ENCODE measurements at regions not wholly inside any gene's neighbourhood (a gene's known extent, or its start where the extent isn't known, plus 50 kb on each side); places are given as distances from the start of the nearest gene placed in this dataset.

DNA sequence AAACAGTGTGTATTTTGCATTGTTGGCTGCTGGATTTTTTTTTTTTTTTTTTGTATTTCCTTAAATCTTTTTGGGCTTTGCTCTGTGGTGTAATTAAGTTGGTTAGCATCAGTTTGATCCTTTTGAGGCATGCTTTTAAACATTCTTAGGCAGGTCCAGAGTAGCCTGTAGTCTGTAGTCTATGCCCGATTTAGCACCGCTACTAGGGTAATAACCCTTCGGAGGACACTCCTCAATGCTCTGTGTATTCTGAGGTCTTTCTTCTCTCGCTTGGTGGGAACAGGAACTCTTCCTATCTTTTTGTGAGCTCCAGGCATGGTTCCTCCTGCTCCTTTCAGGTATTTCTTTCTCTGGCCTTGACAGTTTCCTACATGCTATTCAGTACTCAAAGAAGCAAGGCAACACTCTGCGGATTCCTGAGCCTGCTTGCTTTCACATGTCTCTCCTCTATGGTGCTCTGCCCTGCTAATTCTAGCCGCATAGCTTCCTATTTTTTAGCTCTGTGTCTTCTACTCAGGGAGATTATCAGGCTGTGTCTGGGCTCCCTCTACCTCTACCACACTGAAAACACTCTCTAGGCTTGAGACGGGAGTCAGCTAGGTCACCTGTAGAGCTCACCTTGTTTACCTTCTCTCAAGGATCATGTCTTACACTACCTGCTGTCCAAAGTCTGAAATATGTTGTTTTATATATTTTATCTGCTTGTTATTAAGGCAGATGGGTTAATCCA is 195.1 kb downstream of the NDFIP2 start:
- Histone ChIP-seq H3K9me3 (no peaks in the 10 kb centered on the region), H3K4me3 (no peak overlapping the region), H3K27me3 (no peaks in the 10 kb centered on the region), H3K4me1 (no peaks in the 10 kb centered on the region), H3K27ac (no peak overlapping the region), H3K36me3 (no peaks in the 10 kb centered on the region)
- intact Hi-C loops (cut with DNase I), result no loop called here
- no peak for DNase-seq
- 66% methylated on average over 7 of the region's 7 CpGs for WGBS (ENCODE audit: insufficient coverage, low coverage, low lambda C conversion rate, missing lambda C conversion rate)
- TF ChIP-seq, protein P1, sequence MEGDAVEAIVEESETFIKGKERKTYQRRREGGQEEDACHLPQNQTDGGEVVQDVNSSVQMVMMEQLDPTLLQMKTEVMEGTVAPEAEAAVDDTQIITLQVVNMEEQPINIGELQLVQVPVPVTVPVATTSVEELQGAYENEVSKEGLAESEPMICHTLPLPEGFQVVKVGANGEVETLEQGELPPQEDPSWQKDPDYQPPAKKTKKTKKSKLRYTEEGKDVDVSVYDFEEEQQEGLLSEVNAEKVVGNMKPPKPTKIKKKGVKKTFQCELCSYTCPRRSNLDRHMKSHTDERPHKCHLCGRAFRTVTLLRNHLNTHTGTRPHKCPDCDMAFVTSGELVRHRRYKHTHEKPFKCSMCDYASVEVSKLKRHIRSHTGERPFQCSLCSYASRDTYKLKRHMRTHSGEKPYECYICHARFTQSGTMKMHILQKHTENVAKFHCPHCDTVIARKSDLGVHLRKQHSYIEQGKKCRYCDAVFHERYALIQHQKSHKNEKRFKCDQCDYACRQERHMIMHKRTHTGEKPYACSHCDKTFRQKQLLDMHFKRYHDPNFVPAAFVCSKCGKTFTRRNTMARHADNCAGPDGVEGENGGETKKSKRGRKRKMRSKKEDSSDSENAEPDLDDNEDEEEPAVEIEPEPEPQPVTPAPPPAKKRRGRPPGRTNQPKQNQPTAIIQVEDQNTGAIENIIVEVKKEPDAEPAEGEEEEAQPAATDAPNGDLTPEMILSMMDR (IDR thresholded peaks at IDR 0.05), result no peak
- TF ChIP-seq POLR2A (IDR thresholded peaks at IDR 0.05), result no peak
- ATAC-seq, result no peak

DNA sequence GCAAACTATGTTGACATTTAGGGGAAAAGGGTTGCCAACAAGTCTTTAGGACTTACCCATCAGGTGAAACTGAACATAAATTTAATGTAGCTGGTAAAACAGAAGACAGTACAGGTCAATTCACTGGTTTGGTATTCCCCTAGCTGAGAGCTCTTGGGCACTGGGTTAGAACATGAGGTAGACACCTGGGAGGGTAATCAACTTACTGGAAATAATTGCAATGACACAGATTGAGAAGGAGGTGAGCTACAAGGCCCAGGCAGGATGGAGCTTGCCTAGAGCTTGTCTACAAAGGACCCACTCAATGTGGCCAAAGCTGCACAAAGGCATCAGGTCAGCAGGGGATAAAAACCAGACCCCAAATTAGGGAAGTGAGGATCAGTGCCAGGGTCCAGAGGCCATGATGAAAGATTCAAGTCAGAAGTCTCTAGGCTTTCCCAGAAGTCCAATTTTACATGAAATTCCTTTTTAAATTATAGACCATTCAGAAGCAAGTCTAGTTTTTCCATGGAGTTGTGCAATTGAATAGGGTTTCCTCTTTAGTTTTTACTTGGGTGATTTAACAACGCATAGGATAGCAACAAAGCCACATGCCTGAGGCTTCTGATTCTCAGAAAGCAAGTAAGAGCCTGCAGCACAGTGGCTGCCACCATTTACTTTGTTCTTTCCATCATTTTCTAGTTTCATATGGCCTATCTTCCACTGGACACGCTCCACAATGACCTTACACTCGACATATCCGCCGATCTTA is 194.0 kb downstream of the NDFIP2 start:
- 98% methylated on average over 5 of the region's 5 CpGs for WGBS (ENCODE audit: insufficient coverage, low coverage, low lambda C conversion rate, missing lambda C conversion rate)
- H3K9me3 ChIP-seq, result no peaks in the 10 kb centered on the region
- no peaks in the 10 kb centered on the region for H3K36me3 ChIP-seq
- H3K4me3 ChIP-seq, result no peak overlapping the region
- ATAC-seq, result no peak
- no peak for TF ChIP-seq POLR2A (IDR thresholded peaks at IDR 0.05)
- TF ChIP-seq, protein P1 (IDR thresholded peaks at IDR 0.05), result no peak
- intact Hi-C loops (cut with DNase I), result no loop called here
- no peak for DNase-seq
- H3K27me3 ChIP-seq, result no peaks in the 10 kb centered on the region
- H3K4me1 ChIP-seq, result no peaks in the 10 kb centered on the region
- no peak overlapping the region for H3K27ac ChIP-seq

DNA sequence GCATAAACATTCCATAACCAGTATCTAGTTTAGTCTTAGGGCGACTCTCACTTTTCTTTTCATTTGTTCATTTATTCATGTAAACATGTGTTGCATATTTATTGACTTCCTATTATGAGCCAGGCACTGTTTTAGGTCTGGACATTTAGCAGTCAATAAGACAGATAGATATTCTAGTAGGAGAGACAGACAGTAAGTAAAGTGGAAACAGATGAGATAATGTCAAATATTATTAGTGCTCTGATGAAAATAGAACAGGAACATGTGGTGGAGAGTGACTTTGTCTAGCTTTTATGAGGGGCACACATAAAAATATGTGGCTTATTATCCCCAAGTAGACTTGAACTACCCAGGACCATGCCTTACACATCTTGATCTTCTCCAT is 193.0 kb downstream of the NDFIP2 start:
- 61% methylated on average over 1 of the region's 1 CpG for WGBS (ENCODE audit: insufficient coverage, low coverage, low lambda C conversion rate, missing lambda C conversion rate)

DNA sequence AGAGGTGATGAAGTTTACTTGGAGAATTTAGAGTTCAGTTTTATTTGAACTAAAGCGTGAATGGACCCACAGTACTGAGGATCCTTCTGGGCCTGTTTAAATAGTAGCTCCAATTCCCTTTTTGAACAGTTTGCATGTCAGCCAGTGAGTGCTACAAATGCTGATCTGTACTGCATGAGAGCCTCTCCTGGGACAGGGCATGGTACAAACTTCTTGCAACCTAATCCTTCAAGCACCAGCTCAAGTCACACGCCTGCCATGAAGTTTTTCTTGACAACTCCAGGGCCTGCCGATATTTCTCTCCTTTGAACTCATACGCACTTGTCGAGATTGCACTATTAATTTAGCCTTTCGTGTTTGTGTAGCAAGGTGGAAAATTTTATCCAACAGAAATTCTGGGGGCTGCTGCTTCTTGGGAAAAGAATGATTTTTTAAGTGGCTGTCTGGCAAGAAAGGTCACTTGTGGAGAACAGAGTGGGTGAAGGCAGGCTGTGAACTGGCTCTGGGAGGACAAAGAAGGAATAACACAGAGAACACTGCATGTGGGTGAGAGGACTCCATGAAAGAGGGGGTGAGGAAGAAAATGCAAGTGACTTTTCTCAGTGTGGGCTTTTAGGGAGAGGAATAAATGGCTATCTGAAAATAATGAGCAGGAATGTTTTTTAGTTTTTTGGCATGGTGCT is 192.5 kb downstream of the NDFIP2 start:
- intact Hi-C loops (cut with DNase I), result no loop called here
- DNase-seq (no peak), ATAC-seq (no peak)
- Histone ChIP-seq H3K4me3 (no peak overlapping the region), H3K27me3 (no peaks in the 10 kb centered on the region), H3K9me3 (no peaks in the 10 kb centered on the region), H3K36me3 (no peaks in the 10 kb centered on the region), H3K4me1 (no peaks in the 10 kb centered on the region), H3K27ac (no peak overlapping the region)
- 81% methylated on average over 6 of the region's 6 CpGs for WGBS (ENCODE audit: insufficient coverage, low coverage, low lambda C conversion rate, missing lambda C conversion rate)
- no peak for TF ChIP-seq POLR2A (IDR thresholded peaks at IDR 0.05)

More for the DNA sequence above, 193.0 kb downstream of the NDFIP2 start:
- no peak for ATAC-seq
- TF ChIP-seq, protein P1 (IDR thresholded peaks at IDR 0.05), result no peak
- TF ChIP-seq POLR2A (IDR thresholded peaks at IDR 0.05), result no peak
- no peak for DNase-seq
- no peak overlapping the region for H3K27ac ChIP-seq
- intact Hi-C loops (cut with DNase I), result no loop called here
- no peaks in the 10 kb centered on the region for H3K36me3 ChIP-seq
- H3K27me3 ChIP-seq, result no peaks in the 10 kb centered on the region
- no peaks in the 10 kb centered on the region for H3K9me3 ChIP-seq
- no peak overlapping the region for H3K4me3 ChIP-seq
- no peaks in the 10 kb centered on the region for H3K4me1 ChIP-seq

DNA sequence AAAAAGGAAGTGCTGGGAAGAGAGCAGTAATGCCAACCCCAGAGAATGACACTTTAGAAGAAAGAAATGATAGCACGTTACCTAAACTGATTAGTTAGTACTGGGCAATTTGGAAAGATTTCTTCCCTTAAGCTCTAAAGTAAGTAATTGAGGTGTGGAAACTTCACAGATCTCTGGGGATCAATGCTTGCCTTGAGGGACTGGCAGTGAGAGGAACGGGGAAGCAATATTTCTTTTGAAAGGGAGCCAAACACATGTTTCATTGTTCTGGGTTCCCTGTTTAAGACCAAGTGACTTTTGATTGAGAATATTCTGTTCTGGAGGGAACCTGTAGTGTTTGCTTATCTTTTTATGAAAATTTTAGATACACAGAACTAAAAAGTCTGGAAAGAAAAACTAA is 190.5 kb downstream of the NDFIP2 start:
- Histone ChIP-seq H3K4me3 (no peak overlapping the region), H3K27ac (no peak overlapping the region), H3K9me3 (no peaks in the 10 kb centered on the region), H3K4me1 (no peaks in the 10 kb centered on the region), H3K36me3 (no peaks in the 10 kb centered on the region), H3K27me3 (no peaks in the 10 kb centered on the region)
- ATAC-seq, result no peak
- no peak for DNase-seq
- WGBS (ENCODE audit: insufficient coverage, low coverage, low lambda C conversion rate, missing lambda C conversion rate), result 40% methylated on average over 2 of the region's 2 CpGs
- no peak for TF ChIP-seq POLR2A (IDR thresholded peaks at IDR 0.05)
- TF ChIP-seq, protein P1 (IDR thresholded peaks at IDR 0.05), result no peak
- intact Hi-C loops (cut with DNase I), result no loop called here
